A549 (cell line): ENCODE measurements at regions not wholly inside any gene's neighbourhood (a gene's known extent, or its start where the extent isn't known, plus 50 kb on each side); places are given as distances from the start of the nearest gene placed in this dataset.

Experiments used
- ATAC-seq, 2 experiments: fragments of 200-7000 bp in 1 of 2; fragments of >200 bp in 1 of 2; cut with Nextera tagmentation in 1 of 2; cut with Tn5 transposase in 1 of 2; 3 replicates each; pipeline versions ENCODE4 v1.8.0 to v1.9.1; 2018 to 2020; ENCODE audit warnings: mild to moderate bottlenecking in 1 of 2, moderate library complexity in 1 of 2
- CTCF ChIA-PET: fragments of 300-600 bp; sonication (Branson Sonifier 250); formaldehyde crosslinking; extraction: SDS; loops from one replicate; lab custom pipeline; 2021; ENCODE audit warnings: antibody characterized with exemption, inconsistent platforms; lab: Yijun Ruan, JAX
- POLR2A ChIA-PET: fragments of 350-600 bp; formaldehyde crosslinking; extraction: SDS; loops from one replicate; lab custom pipeline; 2021; ENCODE audit warnings: antibody characterized with exemption, inconsistent platforms; lab: Yijun Ruan, JAX
- DNase-seq, 2 experiments: peaks; one replicate each; pipeline versions ENCODE4 v3.0.0 to v3.0.0-alpha.2; 2011 to 2016; ENCODE audit warnings: low read depth in 1 of 2, low spot score in 1 of 2
- FAIRE-seq: peaks from 2 replicates; lab custom pipeline; 2011; peaks lifted over from hg19 to GRCh38; lab: Jason Lieb, UNC
- H3K27ac ChIP-seq, 2 experiments: fragments of >200 bp; sonication (Bioruptor Twin); formaldehyde crosslinking; 3 replicates each; pipeline ENCODE4 v1.5.1; 2016 to 2017
- H3K4me1 ChIP-seq: fragments of >200 bp; sonication (Bioruptor Twin); formaldehyde crosslinking; 3 replicates; pipeline ENCODE4 v1.6.1; 2016
- H3K4me2 ChIP-seq: fragments of >200 bp; sonication (Bioruptor Twin); formaldehyde crosslinking; 3 replicates; pipeline ENCODE4 v1.6.1; 2016
- H3K4me3 ChIP-seq: fragments of >200 bp; sonication (Bioruptor Twin); formaldehyde crosslinking; 3 replicates; pipeline ENCODE4 v1.5.1; 2016
- H3K9me3 ChIP-seq: fragments of >200 bp; sonication (Bioruptor Twin); formaldehyde crosslinking; 3 replicates; pipeline ENCODE4 v1.6.1; 2016
- CBX8 ChIP-seq: fragments of 200-600 bp; sonication (generic); IDR thresholded peaks from 2 replicates; pipeline ENCODE4 v1.6.1; 2016
- CEBPB ChIP-seq, 2 experiments: fragments of >200 bp in 1 of 2; sonication (Bioruptor Twin) in 1 of 2; formaldehyde crosslinking in 1 of 2; IDR thresholded peaks; 2 replicates each; pipeline ENCODE4 v1.6.1; 2012 to 2016
- EP300 ChIP-seq, 2 experiments: fragments of >200 bp; sonication (Bioruptor Twin); formaldehyde crosslinking; IDR thresholded peaks; 2 replicates in 1 of 2; 3 replicates in 1 of 2; pipeline ENCODE4 v1.6.1; 2016 to 2017
- ESRRA ChIP-seq: fragments of 150-350 bp; IDR thresholded peaks from 2 replicates; pipeline ENCODE4 v1.6.1; 2014; ENCODE audit warnings: mild to moderate bottlenecking, low read length, borderline replicate concordance
- FOSB ChIP-seq: fragments of 250-450 bp; sonication (Bioruptor Pico); IDR thresholded peaks from 2 replicates; pipeline ENCODE4 v1.5.0; 2020; ENCODE audit warnings: mild to moderate bottlenecking, moderate library complexity
- HOXB13 ChIP-seq: fragments of 250-450 bp; sonication (Bioruptor Pico); IDR thresholded peaks from 2 replicates; pipeline ENCODE4 v1.5.0; 2020; ENCODE audit warnings: low read depth, mild to moderate bottlenecking, moderate library complexity
- HOXB5 ChIP-seq: fragments of 250-450 bp; sonication (Bioruptor Pico); IDR thresholded peaks from 2 replicates; pipeline ENCODE4 v1.5.0; 2020; ENCODE audit warnings: mild to moderate bottlenecking, moderate library complexity
- JUN ChIP-seq, 2 experiments: fragments of >200 bp; sonication (Bioruptor Twin); formaldehyde crosslinking; IDR thresholded peaks; 2 replicates in 1 of 2; 3 replicates in 1 of 2; pipeline ENCODE4 v1.6.1; 2016 to 2017
- JUNB ChIP-seq: fragments of >200 bp; sonication (Bioruptor Twin); formaldehyde crosslinking; IDR thresholded peaks from 2 replicates; pipeline ENCODE4 v1.6.1; 2016
- MYC ChIP-seq: IDR thresholded peaks from 2 replicates; pipeline ENCODE4 v1.6.1; 2012; ENCODE audit warnings: mild to moderate bottlenecking, inconsistent platforms, low read length, improper control_type of control experiment, borderline replicate concordance
- NR3C1 ChIP-seq: fragments of >200 bp; sonication (Bioruptor Twin); formaldehyde crosslinking; IDR thresholded peaks from 3 replicates; pipeline ENCODE4 v1.6.1; 2017
- POLR2A ChIP-seq: IDR thresholded peaks from 2 replicates; pipeline ENCODE4 v1.6.1; 2012; ENCODE audit warnings: mild to moderate bottlenecking, low read length
- RFX5 ChIP-seq: fragments of 450-650 bp; IDR thresholded peaks from 2 replicates; pipeline ENCODE4 v1.7.1; 2014; ENCODE audit warnings: antibody characterized with exemption, mild to moderate bottlenecking, moderate library complexity
- RNF2 ChIP-seq: fragments of 200-600 bp; sonication (generic); IDR thresholded peaks from 2 replicates; pipeline ENCODE4 v1.6.1; 2016; ENCODE audit warnings: low read depth, mild to moderate bottlenecking, antibody characterized with exemption, moderate library complexity, borderline replicate concordance
- SREBF2 ChIP-seq: fragments of 450-650 bp; IDR thresholded peaks from 2 replicates; pipeline ENCODE4 v1.6.1; 2014; ENCODE audit warnings: mild to moderate bottlenecking, moderate library complexity
- TFCP2L1 ChIP-seq: fragments of 250-450 bp; sonication (Bioruptor Pico); IDR thresholded peaks from 2 replicates; pipeline ENCODE4 v1.5.0; 2021; ENCODE audit warnings: mild to moderate bottlenecking
- ZC3H11A ChIP-seq: fragments of 450-650 bp; IDR thresholded peaks from 2 replicates; pipeline ENCODE4 v1.6.1; 2014; ENCODE audit warnings: antibody characterized with exemption, mild to moderate bottlenecking
- ZFP36 ChIP-seq: fragments of 450-650 bp; IDR thresholded peaks from 2 replicates; pipeline ENCODE4 v1.6.1; 2014; ENCODE audit warnings: borderline replicate concordance; ENCODE audit not compliant: partially characterized antibody
- WGBS: methylation state at CpG from one replicate; pipeline ENCODE4 v1.1.6; 2017; ENCODE audit errors: missing lambda C conversion rate; 5-methylcytosine and 5-hydroxymethylcytosine counted together
- TF ChIP-seq, protein P1 (sequence below): fragments of 150-350 bp; IDR thresholded peaks from 2 replicates; pipeline ENCODE4 v1.6.1; 2014; ENCODE audit warnings: low read depth, mild to moderate bottlenecking, low read length
- TF ChIP-seq, protein P2 (sequence below): fragments of >200 bp; sonication (Bioruptor Twin); formaldehyde crosslinking; IDR thresholded peaks from 3 replicates; pipeline ENCODE4 v1.6.1; 2016
- TF ChIP-seq, protein P3 (sequence below): fragments of 250-450 bp; sonication (Bioruptor Pico); IDR thresholded peaks from 2 replicates; pipeline ENCODE4 v1.5.0; 2021; ENCODE audit warnings: mild to moderate bottlenecking, moderate library complexity, borderline replicate concordance
- TF ChIP-seq, protein P4 (sequence below): IDR thresholded peaks from 2 replicates; pipeline ENCODE4 v1.6.1; 2012

DNA sequence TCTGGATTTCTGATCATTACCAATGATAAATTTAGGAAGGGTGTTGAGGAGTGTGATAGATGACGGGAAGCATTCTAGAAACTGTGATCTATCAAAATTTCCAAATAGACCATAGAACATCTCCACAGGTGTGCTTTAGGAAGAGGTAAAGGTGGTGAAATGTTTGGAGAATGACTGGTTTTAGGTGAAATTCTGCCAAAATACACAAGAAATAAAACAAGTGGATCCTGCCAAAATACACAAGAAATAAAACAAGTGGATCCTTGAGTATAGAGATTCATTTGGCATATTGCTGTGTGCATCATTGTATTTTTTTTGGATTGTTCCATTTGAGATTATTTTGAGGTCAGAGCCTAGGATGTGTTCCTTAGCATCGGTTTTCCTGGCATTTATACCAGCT is 88.3 kb upstream of the CTNND2 start:
- TF ChIP-seq RFX5 = no peak
- TF ChIP-seq TFCP2L1 (CRISPR knock-in tag) = no peak
- TF ChIP-seq NR3C1 = no peak
- no peak for TF ChIP-seq ZC3H11A
- no peak for TF ChIP-seq SREBF2
- no peak for TF ChIP-seq HOXB13 (CRISPR knock-in tag)
- no peak for TF ChIP-seq JUN (IDR thresholded peaks at IDR 0.05)
- no peak for TF ChIP-seq CEBPB (IDR thresholded peaks at IDR 0.05)
- TF ChIP-seq, protein P1, sequence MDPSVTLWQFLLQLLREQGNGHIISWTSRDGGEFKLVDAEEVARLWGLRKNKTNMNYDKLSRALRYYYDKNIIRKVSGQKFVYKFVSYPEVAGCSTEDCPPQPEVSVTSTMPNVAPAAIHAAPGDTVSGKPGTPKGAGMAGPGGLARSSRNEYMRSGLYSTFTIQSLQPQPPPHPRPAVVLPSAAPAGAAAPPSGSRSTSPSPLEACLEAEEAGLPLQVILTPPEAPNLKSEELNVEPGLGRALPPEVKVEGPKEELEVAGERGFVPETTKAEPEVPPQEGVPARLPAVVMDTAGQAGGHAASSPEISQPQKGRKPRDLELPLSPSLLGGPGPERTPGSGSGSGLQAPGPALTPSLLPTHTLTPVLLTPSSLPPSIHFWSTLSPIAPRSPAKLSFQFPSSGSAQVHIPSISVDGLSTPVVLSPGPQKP = no peak
- TF ChIP-seq, protein P2, sequence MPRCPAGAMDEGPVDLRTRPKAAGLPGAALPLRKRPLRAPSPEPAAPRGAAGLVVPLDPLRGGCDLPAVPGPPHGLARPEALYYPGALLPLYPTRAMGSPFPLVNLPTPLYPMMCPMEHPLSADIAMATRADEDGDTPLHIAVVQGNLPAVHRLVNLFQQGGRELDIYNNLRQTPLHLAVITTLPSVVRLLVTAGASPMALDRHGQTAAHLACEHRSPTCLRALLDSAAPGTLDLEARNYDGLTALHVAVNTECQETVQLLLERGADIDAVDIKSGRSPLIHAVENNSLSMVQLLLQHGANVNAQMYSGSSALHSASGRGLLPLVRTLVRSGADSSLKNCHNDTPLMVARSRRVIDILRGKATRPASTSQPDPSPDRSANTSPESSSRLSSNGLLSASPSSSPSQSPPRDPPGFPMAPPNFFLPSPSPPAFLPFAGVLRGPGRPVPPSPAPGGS = no peak
- no peak for TF ChIP-seq CBX8
- H3K4me1 ChIP-seq = no peaks in the 10 kb centered on the region
- DNase-seq = no peak
- H3K4me3 ChIP-seq = no peak overlapping the region
- no peaks in the 10 kb centered on the region for H3K9me3 ChIP-seq
- H3K27ac ChIP-seq = no peak overlapping the region
- no peak for ATAC-seq
- ChIA-PET POLR2A (no interaction called here), CTCF (no interaction called here)
- WGBS = 27% methylated on average over 2 of the region's 2 CpGs
- no peak for FAIRE-seq
- H3K4me2 ChIP-seq = no peak overlapping the region

DNA sequence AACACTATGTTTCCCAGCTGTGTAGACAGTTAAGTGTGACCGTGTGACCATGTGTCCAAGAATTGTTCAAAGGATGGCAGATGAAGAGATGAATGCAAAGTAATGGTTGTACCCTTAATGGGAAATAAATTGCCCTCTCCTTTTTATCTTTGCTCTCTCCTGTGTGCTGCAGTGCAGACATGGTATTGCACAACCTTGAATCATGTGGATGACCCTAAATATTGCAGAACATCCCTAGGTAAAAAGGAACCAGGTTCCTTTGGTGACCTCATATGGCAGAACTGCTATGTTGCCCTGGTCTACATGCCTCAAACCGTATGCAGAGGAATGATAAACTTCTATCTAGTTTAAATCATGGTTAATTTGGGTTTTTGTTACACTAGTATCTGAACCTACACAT is 81.7 kb upstream of the CTNND2 start:
- 2% methylated on average over 2 of the region's 2 CpGs for WGBS
- H3K27ac ChIP-seq = no peak overlapping the region
- H3K4me3 ChIP-seq = no peak overlapping the region
- H3K4me2 ChIP-seq = no peak overlapping the region
- DNase-seq = no peak
- FAIRE-seq = no peak
- CTCF ChIA-PET = no interaction called here
- H3K9me3 ChIP-seq = no peaks in the 10 kb centered on the region
- no peaks in the 10 kb centered on the region for H3K4me1 ChIP-seq
- POLR2A ChIA-PET = no interaction called here
- no peak for TF ChIP-seq EP300 (IDR thresholded peaks at IDR 0.05)
- TF ChIP-seq CBX8 = no peak
- TF ChIP-seq, protein P2 = no peak
- no peak for TF ChIP-seq ZFP36
- TF ChIP-seq JUNB = no peak
- no peak for TF ChIP-seq ZC3H11A
- TF ChIP-seq, protein P3, sequence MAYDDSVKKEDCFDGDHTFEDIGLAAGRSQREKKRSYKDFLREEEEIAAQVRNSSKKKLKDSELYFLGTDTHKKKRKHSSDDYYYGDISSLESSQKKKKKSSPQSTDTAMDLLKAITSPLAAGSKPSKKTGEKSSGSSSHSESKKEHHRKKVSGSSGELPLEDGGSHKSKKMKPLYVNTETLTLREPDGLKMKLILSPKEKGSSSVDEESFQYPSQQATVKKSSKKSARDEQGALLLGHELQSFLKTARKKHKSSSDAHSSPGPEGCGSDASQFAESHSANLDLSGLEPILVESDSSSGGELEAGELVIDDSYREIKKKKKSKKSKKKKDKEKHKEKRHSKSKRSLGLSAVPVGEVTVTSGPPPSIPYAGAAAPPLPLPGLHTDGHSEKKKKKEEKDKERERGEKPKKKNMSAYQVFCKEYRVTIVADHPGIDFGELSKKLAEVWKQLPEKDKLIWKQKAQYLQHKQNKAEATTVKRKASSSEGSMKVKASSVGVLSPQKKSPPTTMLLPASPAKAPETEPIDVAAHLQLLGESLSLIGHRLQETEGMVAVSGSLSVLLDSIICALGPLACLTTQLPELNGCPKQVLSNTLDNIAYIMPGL (CRISPR knock-in tag) = no peak
- TF ChIP-seq, protein P4, sequence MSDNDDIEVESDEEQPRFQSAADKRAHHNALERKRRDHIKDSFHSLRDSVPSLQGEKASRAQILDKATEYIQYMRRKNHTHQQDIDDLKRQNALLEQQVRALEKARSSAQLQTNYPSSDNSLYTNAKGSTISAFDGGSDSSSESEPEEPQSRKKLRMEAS = no peak
- no peak for TF ChIP-seq HOXB5 (CRISPR knock-in tag)
- TF ChIP-seq POLR2A = no peak
- TF ChIP-seq ESRRA = no peak
- TF ChIP-seq RNF2 = no peak
- TF ChIP-seq FOSB (CRISPR knock-in tag) = no peak
- TF ChIP-seq MYC = no peak
- TF ChIP-seq, all 56 proteins: peak for 0
- ATAC-seq = no peak
